HG03097 (cell line): ENCODE measurements at regions not wholly inside any gene's neighbourhood (a gene's known extent, or its start where the extent isn't known, plus 50 kb on each side); places are given as distances from the start of the nearest gene placed in this dataset.
"Not testable (repeated sequence)": the region's sequence is repeated elsewhere in the genome, so short reads cannot be mapped to it uniquely, and the experiment has no call there.

ENCODE experiments used
- ATAC-seq: cut with Tn5 transposase; IDR thresholded peaks from one replicate; pipeline ENCODE4 v1.9.1; 2021; ENCODE audit not compliant: unreplicated experiment, low FRiP score

DNA sequence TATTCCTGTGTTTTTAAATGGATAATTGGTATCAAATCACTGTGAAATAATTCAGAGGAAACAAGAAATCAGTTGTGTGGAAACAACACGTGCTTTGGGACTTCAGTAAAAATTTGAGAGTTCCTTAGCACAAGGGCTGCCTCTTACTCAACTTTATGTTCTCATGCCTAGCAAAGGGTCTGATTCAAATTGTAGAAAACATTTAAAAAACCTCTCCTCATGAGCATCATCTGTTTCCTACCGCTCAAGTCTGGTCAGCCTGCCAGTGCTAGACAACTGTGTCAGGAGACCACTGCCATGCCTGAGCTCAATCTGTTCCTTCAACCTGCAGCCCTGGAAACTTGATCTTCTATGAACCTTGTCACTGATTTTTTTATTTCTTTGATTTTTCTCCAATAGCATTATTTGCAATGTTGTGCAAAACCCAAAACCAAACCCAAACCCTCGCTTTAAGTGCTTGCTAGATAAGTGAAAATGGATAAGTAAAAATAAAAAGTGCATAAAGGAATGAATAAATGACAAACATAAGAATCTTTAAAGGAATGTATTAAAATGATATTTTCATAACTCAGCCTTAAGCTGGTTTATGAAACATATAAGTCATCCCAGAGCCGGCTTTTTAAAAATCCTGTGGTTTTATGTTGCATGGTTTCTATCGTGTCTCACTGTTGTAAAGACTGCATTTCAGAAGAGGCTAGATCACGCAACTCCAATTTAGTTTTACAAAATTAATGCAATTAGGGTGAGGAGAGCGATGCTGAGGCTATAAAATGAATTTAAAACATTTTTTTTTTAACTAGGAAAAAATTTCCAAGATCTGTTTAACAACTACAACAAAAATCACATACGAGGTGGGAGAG, 361.2 kb upstream of the PDE3A start:
- ATAC-seq, result no peak

DNA sequence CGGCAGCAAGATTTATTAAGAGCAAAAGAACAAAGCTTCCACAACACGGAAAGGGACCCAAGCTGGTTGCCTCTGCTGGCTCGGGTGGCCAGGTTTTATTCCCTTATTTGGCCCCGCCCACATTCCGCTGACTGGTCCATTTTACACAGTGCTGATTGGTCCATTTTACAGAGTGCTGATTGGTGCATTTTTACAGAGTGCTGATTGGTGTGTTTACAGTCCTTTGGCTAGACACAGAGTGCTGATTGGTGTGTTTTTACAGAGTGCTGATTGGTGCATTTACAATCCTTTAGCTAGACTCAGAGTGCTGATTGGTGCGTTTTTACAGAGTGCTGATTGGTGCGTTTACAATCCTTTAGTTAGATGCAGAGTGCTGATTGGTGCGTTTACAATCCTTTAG, 358.4 kb upstream of the PDE3A start:
- not testable (repeated sequence) for ATAC-seq

DNA sequence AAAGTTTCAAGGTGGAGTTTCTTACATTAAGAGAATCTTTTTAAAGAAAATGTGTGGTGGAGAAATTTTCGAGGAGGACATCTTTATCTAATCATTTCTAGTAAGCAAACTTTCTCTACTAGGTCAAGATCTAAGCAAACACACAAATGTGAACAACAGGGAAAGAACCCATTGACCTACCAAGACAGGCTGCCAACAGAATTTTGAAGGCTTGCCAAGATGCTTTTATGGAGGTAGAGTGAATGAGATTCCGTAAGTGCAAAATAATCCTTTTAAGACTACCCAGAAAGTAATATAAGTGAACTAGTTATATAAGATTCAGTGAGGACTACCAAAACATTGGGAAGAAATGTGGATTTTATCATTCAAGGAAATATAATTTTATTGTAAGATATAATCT, 357.1 kb upstream of the PDE3A start:
- no peak for ATAC-seq

DNA sequence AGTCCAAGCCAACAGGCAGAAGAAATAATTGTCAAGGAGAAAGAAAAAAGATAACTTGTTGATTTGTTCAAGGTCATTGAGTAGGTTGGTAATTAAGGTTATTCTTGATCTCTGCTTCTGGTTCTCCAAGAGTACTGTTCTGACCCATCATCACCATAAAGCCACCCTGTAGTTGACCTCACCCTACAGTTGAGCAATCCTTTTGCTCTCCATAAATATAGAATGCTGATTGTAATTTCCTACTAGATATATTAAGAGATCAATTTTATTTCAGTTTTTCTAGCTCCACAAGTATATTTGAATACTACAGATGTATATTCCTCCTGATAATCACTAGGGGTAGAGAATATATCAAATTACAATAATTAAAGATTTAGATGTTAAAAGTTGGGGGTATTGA, 350.5 kb upstream of the PDE3A start:
- no peak for ATAC-seq

DNA sequence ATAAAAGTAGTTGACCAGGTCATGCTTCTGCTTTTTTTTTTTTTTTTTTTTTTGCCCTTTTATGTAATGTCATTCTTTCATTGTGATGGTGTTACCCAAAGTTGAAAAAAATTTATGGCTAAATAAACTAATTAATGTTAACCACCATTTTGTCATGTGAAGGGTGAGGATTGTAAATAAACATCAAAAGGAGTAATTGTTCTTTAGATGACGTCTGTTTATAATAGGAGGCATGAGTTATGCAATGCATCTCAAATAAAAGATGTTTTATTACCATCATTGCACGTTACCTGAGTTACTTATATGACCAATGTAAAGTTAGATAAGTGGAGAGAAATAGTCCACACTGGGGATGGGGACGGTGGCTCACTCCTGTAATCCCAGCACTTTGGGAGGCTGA, 349.9 kb upstream of the PDE3A start:
- no peak for ATAC-seq

DNA sequence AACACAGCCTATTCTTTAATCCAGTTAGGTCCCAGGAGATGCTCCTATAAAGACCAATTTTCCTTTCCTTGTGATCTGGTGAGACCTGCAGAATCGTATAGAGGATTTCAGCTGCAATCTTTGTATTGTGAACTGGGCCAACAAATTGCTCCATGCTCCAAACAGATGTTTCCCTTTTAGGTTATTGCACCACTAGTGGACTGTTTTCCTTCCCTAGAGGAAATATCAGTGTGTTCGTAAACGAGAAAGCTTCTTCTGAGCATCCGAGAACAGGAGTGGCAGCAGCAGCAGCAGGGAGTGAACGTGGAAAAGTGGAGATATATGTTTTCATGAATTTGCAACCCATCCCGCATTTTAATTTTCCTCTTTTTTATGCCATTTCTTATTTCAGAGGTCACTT, 344.1 kb upstream of the PDE3A start:
- ATAC-seq, result no peak

DNA sequence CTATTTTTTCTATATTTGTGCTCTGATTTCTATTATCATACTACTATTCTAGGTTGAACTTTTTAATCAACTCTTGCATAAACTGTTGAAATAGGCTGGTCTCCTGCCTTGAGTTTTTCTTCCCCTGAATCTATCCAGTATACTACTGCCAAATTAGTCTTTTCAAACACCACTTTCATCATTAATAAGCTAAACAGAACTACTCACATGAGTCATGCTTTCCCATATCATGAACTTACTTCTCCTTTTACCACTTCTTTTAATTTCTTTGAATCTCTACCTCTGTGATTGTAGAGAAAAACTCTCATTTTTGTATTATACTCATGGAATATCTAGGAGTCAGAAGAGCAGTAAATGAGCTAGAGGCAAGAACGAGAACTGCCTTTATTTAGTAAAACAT, 340.3 kb upstream of the PDE3A start:
- no peak for ATAC-seq

DNA sequence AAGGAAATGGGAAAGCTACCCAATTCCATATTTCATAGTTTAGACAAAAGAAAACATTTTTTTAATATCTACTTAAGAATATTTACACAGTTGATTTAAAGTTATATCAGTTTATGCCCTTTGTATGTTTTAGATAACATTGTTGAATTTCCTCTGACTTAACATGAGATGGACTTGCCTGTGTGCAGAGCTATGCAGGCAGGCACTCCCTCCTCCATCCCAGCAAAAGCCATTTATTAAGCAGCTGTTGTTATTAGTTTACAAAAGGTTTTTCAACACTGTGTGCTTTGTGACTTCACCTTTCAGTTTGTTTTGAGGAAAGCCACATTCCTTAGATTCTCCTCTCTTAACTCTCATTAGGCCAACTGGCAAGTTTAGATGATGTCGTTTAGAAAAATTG, 337.5 kb upstream of the PDE3A start:
- no peak for ATAC-seq

DNA sequence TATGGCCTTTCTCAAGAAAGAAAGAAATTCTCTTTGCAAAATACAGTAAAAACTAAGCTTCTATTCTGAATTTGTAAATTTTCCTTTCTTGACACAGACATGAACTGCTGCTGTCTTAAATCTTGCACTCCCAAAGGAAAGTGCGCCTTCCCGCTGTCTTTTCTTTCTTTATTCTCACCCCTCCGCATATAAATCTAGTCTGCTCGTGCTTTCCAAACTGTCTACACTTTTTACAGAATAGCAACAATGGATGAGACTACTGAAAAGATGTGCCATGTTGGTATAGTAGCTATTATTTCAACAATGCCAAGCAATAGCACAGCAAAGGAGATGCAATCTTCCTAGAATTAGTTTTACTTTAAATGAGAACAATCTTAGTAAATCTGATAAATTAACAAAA, 328.8 kb upstream of the PDE3A start:
- no peak for ATAC-seq

DNA sequence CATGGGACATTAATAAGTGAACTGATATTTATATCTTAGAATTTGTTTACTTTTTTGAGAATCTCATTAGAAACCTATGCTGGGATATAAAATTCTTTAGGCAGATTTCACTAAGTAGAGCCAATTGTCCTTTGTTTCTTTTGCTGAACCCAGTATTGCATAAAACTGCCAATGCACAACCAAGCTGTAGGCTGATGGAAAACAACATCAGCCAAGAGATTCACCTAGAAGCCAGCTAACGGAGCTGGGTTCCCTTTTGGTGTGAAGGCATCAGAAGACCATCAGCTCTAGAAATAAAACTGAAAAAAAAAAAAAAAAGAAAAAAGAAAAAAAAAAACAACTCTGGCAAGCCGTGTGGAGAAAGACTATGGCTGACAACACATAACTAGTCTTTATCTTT, 328.2 kb upstream of the PDE3A start:
- no peak for ATAC-seq

DNA sequence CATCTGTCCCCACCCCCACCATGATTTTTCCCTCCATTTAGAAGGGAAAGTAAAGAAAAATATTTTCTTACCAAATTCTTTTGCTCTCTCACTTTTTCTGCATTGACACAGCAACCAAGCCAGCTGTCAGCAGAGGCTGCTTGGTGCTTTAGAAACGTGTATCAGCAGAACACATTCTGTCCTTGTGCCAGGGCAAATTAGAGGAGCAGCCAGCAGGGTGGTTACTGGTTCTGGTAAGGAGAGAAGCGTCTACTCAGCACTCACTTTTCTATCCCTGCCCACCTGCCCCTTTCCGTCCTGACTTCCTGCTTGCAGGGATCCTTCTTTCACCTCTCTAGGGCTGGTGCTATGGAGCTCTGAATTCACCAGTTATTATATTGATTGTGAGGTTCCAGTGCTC, 327.5 kb upstream of the PDE3A start:
- ATAC-seq, result no peak

DNA sequence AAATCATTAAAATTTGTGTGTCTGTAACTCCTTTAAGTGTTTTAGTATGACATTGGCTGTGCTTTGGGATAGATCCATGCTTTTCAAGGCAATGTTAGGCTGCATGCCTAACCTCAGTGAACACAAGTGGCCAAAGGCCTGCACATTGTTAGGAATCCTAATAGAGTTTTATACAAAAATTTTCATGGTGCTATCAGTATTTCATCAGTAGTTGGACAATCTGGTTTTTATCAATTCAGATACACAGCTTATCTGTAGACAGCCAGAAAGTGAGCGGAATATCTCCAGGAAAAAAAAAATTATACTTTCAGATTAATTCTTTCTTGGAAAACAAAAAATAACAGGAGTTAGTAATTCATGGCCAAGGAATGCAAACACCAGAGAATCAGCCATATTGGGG, 324.0 kb upstream of the PDE3A start:
- ATAC-seq, result no peak

DNA sequence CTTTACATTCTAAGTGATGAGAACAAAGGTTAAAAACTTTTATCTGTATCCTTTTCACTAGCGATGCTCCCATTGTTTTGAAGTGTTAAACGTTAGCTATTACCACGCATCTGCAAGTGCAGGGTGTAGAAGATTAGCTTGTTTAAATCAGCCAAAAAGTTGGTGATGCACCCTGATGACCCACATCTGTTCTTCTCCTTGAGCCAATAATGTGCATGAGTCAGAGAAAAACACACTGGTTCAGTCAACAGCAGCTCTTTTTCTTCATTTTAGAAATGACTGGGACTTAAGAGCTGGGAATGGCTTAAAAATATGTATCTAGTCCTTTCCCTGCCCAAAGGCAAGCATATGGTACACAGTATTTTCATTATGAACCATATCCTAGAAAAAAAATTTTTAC, 323.5 kb upstream of the PDE3A start:
- no peak for ATAC-seq

DNA sequence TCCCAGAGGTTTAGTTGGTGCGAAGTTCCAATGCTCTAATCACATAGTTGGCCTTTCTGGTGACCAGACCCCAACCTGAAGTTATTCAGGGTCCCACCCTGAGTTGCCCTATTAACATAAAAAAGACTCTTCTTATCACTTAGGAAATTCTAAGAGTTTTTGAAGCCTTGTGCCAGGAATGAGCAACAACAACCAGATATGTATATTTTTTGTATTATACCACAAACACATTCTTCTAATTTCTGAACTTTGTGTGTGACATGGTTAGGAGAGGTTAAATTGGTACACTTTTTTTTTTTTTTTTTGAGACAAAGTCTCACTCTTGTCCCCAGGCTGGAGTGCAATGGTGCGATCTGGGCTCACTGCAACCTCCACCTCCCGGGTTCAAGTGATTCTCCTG, 320.4 kb upstream of the PDE3A start:
- no peak for ATAC-seq

DNA sequence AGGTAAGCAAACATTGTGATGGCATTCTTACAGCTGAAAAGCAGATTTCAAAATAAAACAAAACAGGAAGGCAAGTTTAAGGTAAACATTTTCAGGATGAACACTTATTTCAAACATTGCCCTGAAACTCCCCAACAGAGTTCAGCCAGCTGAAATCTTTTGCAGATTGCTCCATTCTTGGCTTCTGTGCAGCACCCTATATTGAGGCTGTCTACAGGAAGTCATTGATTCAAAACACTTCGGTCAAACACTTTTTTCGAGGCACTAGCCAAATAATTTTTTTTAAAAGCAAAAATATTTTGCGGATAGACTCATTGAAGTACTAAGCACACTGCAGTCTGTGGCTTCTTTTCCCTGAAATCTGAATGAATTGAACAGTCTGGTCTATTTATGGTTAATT, 318.1 kb upstream of the PDE3A start:
- ATAC-seq, result no peak

DNA sequence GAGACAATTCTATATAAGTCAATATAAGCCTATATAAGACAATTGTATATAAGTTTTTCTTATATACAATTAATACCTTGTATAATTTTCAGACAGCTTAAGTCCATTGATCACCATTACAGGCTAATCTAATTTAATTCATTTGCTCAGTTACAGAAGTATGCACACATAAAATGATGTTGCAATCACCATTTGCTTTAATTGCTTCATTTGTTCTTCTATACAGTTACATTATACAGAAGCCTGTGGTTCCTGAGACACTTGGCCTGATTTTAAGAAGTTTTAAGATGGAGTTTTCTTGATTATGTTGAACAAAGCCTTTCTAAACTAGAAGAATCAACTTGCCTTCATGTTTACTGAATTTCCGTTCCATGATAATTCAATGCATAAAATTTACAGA, 314.6 kb upstream of the PDE3A start:
- no peak for ATAC-seq

DNA sequence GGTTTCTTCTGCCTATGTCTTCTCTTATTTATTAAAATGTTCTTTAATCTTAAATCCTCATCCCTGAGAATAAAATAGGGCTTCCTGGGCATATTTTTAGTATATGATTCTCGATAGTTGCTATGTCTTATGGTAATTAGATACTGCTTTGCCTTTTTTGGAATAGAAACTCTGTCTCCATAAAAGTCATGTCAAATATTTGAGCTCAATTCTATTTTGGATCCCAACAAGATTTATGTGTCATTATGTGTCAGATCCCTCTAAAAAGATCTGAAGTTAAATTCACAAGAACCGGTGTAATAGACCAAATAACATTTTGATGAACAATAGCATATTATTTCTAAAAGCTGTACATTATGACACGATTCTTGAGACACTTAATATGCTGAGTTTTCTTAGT, 312.5 kb upstream of the PDE3A start:
- ATAC-seq, result no peak

DNA sequence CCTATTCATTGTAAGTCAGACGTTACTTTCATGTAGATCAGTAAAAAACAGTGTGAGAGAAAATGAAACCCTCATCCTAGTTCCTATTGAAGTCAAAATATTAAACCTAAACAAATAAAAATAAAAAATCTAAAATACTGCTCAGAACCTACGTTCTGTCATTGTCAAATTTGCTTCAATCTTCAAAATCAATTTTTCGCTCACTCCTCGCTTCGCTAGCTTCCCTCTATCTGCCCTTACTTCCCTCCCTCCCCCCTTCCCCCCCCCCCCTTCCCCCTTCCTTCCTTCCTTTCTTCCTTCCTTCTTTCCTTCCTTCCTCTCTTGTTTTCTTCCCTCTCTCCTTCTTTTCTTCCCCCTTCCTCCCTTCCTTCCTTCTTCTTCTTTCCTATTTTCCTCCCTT, 310.9 kb upstream of the PDE3A start:
- ATAC-seq, result no peak

DNA sequence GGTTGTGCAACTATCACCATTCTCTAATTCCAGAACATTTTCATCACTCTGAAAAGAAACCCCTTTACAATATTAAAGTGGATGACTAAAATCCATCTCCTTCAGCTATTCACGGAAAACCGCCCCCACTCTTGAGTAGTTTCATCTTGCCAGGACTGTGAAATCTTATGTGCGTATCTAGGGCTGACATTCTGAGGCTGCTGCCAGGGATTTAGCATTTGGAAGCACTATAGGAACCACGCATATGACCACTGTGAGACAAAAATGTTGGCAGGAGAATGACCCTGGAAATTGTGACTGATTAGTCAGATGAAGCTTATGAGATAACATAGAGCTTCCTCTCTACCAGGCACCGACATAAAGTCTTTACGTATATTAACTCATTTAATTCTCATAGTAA, 305.2 kb upstream of the PDE3A start:
- ATAC-seq, result no peak

DNA sequence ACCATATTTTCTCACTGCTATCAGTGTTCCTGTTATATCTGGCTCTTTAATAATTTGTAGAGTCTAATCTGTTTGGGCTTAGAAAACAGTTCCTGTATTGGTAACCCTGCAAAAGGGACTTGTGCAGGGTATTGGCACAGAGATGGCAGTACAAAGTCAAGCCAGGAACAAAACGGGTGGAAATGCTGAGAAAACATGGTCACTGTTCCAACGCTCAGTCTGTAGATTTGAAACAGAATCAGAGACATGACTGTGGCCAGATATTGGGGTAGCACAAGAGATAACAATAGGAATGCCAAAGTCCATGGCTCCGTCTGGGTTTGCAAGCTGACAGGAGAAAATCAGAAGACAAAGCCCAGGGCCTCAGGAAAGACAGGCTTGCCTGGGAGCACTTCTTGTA, 290.7 kb upstream of the PDE3A start:
- ATAC-seq, result no peak

DNA sequence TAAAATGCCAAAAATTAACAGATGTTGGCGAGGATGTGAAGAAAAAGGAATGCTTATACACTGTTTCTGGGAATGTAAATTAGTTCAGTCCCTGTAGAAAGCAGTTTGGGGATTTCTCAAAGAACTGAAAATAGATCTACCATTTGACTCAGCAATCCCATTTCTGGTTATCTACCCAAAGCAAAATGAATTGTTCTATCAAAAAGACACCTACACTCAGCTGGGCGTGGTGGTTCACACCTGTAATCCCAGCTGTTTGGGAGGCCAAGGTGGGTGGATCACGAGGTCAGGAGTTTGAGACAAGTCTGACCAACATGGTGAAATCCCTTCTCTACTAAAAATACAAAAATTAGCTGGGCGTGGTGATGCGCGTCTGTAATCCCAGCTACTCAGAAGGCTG, 279.3 kb upstream of the PDE3A start:
- ATAC-seq, result no peak

DNA sequence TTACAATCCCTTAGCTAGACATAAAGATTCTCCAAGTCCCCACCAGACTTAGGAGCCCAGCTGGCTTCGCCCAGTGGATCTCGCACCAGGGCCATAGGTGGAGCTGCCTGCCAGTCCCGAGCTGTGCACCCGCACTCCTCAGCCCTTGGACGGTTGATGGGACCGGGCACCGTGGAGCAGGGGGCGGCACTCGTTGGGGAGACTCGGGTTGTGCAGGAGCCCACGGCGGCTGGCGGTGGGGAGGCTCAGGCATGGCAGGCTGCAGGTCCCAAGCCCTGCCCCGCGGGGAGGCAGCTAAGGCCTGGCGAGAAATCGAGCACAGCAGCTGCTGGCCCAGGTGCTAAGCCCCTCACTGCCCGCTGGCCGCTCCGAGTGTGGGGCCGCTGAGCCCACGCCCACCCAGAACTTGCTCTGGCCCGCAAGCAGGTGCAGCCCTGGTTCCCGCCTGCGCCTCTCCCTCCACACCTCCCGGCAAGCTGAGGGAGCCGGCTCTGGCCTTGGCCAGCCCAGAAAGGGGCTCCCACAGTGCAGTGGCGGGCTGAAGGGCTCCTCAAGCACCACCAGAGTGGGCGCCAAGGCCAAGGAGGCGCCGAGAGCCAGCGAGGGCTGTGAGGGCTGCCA, 275.0 kb upstream of the PDE3A start:
- ATAC-seq, result not testable (repeated sequence)
